SHP77 (cell line): ENCODE measurements at regions not wholly inside any gene's neighbourhood (a gene's known extent, or its start where the extent isn't known, plus 50 kb on each side); places are given as distances from the start of the nearest gene placed in this dataset.

Experiments used
- DNase-seq, 2 experiments: peaks; one replicate each; lab custom pipeline; 2025; lab: John Stamatoyannopoulos, UW

DNA sequence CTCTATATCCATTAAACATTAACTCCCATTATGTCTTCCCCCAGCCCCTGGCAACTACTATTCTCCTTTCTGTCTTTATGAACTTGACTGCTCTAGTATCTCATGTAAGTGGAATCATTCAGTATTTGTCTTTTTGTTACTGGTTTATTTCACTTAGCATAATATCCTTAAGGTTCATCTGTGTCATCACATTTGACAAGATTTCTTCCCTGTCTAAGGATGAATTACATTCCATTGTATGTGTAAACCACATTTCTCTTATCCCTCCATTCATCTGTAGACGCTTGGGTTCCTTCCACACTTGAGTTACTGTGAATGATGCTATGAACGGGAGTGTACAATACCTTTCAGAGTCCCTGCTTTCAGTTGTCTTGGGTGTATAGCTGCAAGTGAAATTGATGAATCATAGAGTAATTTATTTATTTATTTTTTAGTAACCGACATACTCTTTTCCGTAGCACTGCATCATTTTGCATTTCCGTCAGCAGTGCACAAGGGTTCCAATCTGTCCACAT, 399.7 kb upstream of the RBFOX1 start:
- no peak for DNase-seq

DNA sequence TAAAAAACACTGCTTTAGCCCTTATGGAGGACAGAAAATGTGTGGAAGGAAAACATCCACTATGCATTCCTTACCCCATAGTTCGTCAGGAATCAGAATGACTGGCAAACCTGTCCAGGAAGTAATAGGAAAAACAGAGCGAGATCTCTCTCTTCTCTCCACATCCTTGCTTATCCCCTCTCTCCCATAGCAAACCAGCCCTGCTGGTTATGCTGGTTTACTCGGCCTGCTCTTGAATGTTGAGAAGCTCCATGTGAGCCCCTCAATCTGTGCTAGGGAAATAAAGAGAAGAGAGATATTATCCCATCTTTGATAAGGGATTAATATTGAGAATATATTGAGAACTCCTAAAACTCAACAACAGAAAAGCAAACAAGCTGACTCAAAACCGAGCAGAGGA, 402.8 kb upstream of the RBFOX1 start:
- no peak for DNase-seq

DNA sequence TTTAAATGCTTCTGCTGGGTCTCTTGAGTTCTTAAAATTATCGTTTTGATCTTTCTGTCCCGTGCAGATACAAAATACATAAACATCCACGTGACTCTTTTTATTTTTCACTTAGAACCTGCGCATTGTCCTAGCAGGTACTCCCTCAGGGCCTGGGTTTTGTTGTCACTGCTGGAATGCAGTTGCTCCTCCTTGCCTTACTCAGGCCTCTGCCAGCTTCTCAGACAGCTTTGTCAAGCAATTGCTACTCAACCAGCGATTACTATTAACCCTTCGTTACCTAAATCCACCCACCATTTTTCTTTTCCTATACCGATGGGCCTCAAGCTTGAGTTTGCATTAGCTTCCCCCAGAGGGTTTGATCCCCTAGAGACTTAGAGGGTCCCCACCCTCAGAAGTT, 405.9 kb upstream of the RBFOX1 start:
- DNase-seq = no peak

DNA sequence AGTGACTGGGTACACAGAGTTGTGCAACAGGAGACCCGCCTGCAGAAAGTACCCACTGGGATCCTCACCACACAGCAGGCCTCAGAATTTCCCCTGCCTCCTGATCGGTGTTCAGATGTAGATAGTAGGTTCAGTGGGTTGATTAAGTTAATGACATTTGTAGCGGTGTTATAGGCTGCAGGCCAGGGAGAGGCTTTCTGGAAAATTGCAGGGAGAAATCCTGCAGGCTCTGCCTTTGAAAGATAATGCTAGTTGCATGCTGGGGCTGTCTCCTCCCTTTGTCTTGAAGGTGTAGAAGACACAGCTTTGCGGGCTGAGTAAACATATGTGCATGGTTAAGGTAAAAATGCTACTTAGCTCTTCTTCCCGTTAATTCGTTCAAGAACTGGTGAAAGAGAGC, 406.3 kb upstream of the RBFOX1 start:
- DNase-seq = no peak

DNA sequence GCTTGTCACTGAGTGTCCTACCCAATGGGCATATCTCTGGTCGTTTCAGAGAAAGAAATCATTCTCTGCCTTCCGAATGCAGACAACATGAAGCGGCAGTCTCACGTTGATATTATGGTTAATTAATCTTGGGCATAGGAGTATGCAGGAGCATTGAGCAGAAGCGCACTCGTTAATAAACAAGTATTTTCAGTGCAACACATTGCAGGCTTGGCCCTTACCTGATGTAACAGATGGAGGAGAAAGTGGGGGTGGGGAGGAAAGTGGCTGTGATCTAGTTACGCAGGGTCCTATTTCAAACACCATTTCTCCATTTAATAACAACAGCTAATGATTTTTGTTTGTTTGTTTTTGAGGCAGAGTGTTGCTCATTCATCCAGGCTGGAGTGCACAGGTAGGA, 414.0 kb upstream of the RBFOX1 start:
- no peak for DNase-seq

DNA sequence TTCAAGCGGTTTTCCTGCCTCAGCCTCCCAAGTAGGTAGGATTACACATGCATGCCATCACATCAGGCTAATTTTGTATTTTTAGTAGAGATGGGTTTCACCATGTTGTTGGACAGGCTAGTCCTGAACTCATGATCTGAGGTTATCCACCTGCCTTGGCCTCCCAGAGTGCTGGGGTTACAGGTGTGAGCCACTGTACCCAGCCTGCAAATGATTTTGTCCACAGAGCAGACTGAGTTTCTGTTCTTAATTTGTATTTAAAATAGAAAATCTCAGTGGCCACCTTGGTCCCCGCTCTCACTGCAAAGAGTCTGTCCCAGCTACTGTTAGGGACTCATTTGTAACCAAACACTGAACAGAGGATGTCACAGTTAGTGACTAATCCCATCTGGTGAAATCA, 415.7 kb upstream of the RBFOX1 start:
- no peak for DNase-seq

DNA sequence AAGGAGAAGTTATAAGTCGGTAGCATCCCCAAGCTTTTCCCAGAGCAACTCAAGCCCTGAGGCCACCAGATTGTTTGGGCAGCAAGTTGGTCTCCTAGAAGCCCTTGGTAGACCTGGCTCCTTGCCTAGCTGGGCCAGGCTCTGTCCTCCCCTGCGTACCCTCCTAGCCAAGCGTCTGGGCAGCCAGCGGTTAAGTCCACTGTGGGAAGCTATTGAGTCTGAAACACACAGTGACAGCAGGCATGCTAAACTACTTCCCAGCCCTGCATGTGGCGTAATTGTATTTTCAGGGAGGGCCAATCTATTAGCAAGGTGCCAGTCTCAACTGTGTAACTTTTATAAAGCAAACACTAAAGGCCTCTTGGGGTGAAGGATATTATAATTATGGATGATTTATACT, 419.1 kb upstream of the RBFOX1 start:
- no peak for DNase-seq

DNA sequence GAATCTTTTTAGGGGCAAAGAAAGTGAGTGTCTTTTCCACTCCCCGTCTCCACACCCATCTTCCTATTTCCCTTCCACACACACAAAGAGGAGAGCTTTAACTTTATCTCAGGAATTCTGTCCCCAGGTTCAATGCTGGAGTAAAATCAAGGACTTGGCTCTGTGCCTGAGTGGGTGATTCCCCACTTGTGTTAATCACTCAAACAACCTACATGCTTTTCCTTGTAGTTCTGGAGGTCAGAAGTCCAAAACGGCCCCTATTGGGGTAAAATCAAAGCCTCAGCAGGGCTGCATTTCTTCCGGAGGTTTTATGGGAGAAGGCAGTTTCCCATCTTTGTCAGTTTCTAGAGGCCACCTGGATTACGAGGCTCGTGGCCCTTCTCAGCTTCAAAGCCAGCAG, 422.3 kb upstream of the RBFOX1 start:
- no peak for DNase-seq

DNA sequence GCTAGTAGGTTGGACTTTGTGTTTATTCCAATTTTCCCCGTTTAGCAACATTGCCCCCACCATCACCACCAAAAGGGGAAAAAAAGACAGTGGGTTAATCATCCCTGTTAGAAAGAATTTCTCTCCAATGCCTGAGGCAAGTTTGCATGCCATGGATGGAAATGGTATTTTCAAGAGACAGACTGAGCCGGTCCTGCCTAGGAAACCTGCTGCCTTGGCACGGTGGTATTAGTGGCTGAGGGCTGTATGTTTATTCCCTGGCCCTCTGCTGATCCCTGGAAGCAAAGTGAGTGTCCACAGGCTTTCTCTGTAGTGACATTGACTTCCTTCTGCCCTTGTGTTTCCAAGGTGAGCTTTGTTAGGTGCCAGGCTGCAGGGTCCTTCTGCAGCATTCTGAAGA, 427.0 kb upstream of the RBFOX1 start:
- DNase-seq = no peak

DNA sequence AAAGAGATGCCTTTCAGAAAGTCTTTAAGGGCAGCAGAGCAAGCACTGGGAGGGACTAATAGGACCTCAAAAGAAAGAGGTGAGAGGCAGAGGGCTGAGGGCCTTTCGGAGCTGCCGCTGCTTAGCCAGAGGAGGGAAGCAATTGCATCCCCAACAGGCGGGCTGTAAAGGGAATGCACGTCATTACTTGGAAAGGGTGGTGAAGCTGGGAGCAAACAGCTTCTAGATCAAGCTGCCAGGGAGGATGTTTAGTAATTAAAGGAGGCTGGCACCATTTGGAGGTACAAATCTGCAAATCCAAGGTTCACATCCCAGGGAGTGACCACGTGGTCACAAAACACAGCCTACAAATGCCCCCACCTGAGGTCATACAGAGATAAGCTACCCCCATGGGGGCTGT, 429.0 kb upstream of the RBFOX1 start:
- DNase-seq = no peak

DNA sequence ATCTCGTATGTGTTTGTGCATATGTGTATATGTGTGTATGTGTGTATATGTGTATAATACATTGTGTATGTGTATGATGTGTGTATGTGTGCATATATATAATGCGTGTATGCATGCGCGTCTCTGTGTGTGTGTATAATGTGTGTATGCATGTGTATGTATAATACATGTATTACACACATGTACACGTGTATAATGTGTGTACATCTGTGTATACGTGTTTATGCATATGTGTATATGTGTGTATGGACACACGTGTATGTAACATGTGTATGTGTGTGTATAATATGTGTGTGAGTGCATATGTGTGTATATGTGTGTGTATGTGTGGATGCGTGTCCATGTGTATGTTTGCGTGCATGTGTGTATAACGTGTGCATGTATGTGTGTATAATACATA, 433.7 kb upstream of the RBFOX1 start:
- DNase-seq = no peak

DNA sequence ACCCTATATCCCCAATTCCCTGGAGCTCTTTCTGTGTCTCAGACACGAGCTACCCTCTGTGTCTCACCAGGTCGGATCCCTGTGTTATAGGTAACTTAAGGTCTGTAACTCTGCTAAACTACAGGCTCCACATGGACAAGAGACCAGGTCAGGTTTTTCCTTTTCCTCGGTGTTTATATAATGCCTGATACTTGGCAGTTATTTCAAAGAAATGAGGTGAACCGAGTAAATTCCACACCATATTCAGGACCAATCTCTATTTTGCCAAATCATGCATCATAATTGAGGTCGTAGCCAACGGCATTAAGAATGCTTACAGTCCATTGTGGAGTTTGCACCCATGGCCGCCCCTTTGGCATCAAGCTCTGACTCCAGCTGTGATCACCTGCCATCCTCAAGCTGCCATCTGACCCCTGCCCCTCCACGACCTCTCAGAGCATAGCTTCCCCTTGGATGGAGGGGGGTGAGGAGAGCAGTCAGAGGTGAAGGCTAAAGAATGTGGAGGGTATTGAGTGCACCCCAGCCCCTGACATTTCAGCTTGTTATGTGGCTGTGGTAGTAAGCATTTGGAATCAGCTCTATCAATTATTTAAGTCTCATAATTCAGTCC, 434.7 kb upstream of the RBFOX1 start:
- no peak for DNase-seq

DNA sequence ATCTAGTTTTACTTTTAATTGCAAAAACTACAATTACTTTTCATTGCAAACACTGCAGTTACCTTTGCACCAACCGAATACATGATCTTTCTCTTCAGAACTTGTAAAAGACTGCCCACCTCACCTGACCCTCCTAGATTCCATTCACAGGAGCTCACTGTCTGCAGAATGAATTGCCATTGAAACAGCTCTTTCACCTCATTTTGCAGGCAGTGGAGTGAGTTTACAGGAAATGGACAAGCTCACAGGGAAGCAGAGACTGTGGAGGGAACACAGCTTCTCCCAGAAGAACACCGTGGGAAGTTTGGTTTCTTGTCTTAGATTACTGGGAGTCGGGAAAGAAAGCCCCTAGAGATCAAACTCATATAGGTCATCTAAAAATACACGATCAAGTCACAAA, 439.7 kb upstream of the RBFOX1 start:
- no peak for DNase-seq

DNA sequence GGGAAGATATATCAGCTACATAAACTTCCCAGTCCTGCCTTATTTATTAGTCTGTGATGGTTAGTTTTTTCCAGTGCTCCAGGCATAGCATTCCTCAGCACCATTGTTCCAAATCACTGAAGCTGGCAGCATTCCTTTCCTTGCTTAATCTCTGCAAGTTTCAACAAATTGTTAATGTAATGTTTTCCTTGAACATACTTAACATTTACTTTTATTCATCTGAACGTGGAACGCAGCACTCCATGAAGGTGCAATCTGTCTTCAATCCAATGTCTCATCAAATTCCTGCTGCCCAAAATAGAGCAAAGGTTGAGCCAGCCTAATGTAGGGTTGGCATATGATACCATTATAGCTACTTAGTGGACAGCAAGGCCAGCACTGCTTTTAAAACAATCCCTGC, 441.1 kb upstream of the RBFOX1 start:
- DNase-seq = no peak

DNA sequence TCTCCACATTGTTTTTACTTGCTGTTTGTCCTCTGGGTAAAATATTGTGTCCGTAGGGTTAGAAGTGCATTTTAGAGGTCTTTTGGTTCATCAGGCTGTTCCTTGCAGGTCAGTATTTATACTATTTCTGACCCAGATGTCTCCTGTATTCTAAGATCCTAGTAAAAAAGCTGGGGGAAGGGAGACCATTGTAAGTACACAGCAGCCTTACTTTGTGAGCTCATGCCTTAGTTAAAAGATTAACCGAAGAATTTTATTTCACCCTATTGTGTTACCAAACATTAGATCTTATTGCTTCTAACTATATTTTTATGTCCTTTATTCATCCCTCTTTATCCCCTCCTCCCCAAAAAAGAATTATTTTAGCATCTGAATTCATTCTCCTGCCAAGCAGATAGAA, 444.1 kb upstream of the RBFOX1 start:
- no peak for DNase-seq

DNA sequence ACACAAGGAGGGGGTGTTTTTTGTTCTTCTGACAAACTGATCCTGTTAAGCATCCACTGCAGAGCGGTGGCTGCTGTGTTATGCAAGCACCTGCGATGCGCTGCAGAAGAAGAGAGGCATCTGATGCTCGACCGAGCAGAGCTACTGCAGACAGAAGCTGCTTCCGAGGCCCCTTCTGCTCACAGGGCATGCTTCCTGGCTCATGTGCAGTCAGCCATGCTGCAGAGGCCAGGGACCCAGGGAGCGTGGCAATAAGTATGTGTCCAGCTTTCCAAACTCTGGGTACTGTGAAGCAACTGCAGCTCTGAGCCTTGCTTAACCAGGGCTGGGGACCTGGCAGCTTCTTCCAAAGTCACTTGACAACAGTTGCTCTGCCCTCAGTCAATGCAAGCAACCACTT, 448.6 kb upstream of the RBFOX1 start:
- DNase-seq = no peak

DNA sequence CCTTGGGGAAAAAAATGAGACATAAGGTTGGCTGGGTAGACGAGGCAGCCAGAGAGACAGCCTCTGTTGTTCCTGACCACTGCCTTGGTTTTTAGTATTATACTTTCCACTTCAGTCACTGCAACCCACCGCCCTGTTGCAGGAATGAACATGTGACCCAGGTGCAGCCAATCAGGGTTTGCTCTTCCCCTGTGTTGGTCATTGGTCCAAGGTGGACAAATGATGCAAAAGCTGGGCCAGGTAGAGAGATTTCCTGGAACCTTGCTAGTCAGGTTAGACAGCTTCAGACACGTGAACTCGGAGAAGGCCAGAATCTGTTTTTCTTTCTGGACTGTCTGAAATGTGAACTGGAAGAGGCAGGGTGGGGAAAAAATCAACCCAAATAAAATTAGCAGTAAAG, 452.4 kb upstream of the RBFOX1 start:
- no peak for DNase-seq

DNA sequence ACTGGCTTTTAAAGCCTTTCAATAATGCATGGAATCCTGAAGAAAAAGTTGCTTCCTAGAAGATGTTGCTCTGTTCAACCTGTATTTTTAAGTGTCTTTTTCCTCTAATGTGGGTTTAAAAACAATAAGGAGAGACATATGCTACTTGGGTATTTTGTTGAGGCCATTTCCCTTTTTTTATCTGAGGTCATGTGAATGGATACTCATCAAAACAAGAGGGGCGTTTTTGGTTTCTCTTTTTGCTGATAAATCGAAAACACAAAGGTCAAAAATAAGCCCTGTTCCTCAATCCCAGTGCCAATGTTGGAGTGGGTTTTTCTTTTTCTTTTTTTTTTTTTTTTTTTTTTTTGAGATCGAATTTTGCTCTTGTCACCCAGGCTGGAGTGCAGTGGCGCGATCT, 468.0 kb upstream of the RBFOX1 start:
- DNase-seq = no peak

DNA sequence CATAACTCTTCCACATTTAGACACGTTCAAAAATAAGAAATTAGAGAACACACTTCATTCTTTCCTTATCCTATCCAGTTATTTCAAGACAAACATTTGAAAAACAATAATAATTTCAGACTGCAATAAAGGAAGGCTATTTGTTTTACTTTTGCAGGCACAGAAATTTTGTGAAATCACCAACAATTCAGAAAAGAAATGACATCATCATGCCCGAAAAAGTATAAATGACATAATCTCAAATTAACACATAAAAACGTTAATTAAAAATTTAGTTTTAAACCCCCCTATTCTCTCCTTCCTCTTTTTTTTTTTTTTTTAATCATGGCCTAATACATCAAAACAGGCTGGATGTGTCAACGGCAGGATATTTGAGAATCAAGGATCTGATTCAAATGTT, 468.4 kb upstream of the RBFOX1 start:
- no peak for DNase-seq

DNA sequence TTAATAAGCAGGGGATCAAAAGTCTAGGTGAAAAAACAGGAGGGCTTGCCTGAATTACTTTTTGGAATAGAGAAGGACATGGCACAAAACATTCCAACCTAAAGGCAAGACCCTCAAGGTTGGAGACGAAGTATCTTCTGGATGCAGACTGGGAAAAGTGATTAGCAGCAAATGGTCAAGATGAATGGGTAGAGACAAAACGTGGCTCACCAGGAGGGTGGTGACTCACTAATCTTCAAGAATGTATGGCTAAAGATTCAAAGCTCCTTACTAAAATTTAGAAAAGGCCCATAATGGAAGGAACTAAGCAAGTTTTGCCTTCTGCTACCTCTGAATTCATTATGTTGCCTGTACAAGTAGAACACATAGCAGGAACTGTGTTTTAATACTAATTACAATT, 469.5 kb upstream of the RBFOX1 start:
- DNase-seq = no peak

DNA sequence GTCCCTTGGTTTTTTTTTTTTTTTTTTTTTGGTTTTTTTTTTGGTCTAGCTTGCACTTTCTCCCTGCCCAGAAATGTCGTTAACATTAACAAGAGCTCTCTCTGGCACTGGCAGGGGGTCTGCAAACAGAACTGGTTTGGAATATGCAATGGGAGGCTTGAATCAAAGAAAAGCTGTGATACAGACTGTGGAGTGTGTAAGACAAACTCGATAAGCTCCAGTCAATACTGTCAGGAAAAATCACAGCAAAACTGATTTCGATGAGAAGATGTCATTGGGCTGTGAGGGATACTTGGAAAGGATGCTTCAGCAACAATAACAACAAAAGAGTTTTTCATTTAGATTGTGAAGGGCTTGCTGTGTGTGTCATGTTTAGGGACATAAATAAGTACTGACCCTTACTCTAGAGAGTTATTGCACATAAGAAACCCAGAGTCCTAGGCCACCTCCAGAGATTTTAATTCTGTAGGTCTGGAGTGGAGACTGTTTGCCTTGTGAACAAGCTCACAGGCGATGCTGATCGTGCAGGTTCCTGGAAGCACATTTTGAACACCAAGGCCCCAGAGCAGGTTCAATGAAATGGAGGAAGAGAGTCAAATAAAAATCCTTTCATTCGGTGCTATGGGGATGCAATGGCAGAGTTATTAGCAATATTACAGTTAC, 470.7 kb upstream of the RBFOX1 start:
- no peak for DNase-seq

DNA sequence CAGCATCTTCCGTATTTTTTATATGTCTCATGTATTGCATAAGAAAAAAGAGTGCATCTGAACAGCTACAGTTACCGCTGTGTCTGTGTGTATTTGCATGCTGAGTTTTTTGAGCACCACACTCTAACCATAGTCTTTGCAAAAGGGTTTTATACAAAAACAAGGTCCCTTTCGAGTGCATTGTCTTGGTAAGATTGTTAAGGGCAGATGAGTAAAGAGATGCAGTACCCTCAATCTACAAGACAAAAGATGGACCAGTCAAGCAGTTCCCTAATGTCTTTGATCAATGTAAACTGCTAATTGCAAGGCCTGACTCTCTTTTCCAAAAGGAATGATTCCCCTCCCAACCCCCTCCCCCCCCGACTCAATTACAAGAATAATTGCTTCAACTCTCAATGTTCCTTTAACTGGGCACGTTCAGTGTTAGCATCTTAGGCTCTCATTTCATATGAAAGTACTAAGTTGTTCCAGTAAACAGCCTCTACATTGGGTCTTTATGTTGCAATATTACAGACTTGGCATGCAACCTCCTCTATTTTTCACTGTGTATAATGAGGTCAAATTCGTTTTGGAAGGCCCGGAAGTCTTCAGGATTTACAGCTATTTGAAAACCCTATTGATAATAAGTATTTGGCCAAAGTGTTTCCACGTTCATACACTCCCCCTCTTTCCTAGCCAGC, 471.4 kb upstream of the RBFOX1 start:
- no peak for DNase-seq

DNA sequence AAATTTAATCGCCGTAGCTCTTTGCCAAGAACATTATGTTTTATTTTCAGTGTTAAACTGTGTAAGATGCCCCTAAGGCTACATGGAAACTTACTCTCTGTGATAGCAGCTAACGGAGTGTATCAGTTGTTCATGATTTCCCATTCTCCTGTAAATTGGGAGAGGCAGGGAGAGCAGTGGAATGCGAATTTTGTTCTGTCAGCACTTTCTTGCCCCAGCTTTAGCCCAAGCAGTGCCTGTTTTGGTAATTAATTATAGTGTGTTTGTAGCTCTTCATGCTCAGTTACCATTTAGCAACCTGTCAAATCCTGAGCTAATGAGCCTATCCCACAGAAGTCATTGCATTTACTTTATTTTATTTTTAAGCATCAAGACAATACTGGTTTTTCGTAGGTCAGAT, 475.1 kb upstream of the RBFOX1 start:
- no peak for DNase-seq

DNA sequence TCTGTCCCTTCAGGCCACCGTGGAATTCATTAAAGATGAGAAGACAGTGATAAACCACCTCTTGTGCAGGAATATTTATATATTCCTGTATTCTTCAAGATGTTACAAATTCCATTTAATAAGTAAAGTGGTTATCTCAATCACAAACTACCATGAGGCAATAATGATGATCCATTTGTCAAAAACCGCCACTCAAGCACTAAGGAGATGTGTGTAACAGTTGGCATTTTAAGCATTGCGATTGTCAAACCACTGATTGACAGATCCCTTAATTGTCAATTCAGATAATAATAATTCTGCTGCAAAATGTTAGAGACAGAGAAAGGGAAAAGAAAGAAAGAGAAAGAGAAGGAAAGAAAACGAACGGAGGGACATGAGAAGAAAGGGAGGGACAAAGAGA, 476.1 kb upstream of the RBFOX1 start:
- DNase-seq = no peak
